GM19239 (cell line): ENCODE measurements at regions not wholly inside any gene's neighbourhood (a gene's known extent, or its start where the extent isn't known, plus 50 kb on each side); places are given as distances from the start of the nearest gene placed in this dataset.

Source experiments
- DNase-seq: peaks from one replicate; pipeline ENCODE4 v3.0.0; 2011; ENCODE audit warnings: low spot score; ENCODE audit not compliant: insufficient read length
- FAIRE-seq: peaks from 2 replicates; lab custom pipeline; 2011; peaks lifted over from hg19 to GRCh38; lab: Jason Lieb, UNC

GRCh38 chr11:133699071-133699470 lies 146.2 kb downstream of the SPATA19 start:
- DNase-seq, result no peak
- FAIRE-seq, result no peak

GRCh38 chr11:133698654-133699053 lies 146.7 kb downstream of the SPATA19 start:
- no peak for FAIRE-seq

GRCh38 chr11:133697603-133698180 lies 147.6 kb downstream of the SPATA19 start:
- no peak for DNase-seq
- FAIRE-seq, result no peak

More at GRCh38 chr11:133698654-133699053, 146.7 kb downstream of the SPATA19 start:
- DNase-seq, result no peak

- DNase-seq, result no peak
- no peak for FAIRE-seq
These were observed 148.2 kb downstream of the SPATA19 start for GRCh38 chr11:133697161-133697560.

- no peak for DNase-seq
- no peak for FAIRE-seq
These were observed 149.9 kb downstream of the SPATA19 start for GRCh38 chr11:133695387-133695786.

- DNase-seq, result no peak
- no peak for FAIRE-seq
These were observed 150.6 kb downstream of the SPATA19 start for GRCh38 chr11:133694701-133695100.

- FAIRE-seq (no peak), DNase-seq (no peak)
These were observed 152.2 kb downstream of the SPATA19 start for GRCh38 chr11:133693110-133693509.

- no peak for DNase-seq
- FAIRE-seq, result no peak
These were observed 153.0 kb downstream of the SPATA19 start for GRCh38 chr11:133692126-133692934.

GRCh38 chr11:133687781-133688180 lies 155.5 kb upstream of the OPCML start:
- DNase-seq, result no peak
- FAIRE-seq, result no peak

GRCh38 chr11:133681901-133682300 lies 149.6 kb upstream of the OPCML start:
- no peak for FAIRE-seq
- DNase-seq, result no peak

GRCh38 chr11:133679896-133680295 lies 147.6 kb upstream of the OPCML start:
- DNase-seq, result no peak
- FAIRE-seq, result no peak

GRCh38 chr11:133678191-133678590 lies 145.9 kb upstream of the OPCML start:
- DNase-seq (no peak), FAIRE-seq (no peak)

GRCh38 chr11:133677387-133677786 lies 145.1 kb upstream of the OPCML start:
- no peak for DNase-seq
- FAIRE-seq, result no peak

- DNase-seq (no peak), FAIRE-seq (no peak)
These were observed 144.0 kb upstream of the OPCML start for GRCh38 chr11:133676265-133676664.

- FAIRE-seq (no peak), DNase-seq (no peak)
These were observed 137.2 kb upstream of the OPCML start for GRCh38 chr11:133669371-133670053.

- FAIRE-seq (no peak), DNase-seq (no peak)
These were observed 131.1 kb upstream of the OPCML start for GRCh38 chr11:133663135-133663985.

GRCh38 chr11:133661846-133662245 lies 129.5 kb upstream of the OPCML start:
- FAIRE-seq (no peak), DNase-seq (no peak)

- DNase-seq (no peak), FAIRE-seq (no peak)
These were observed 127.9 kb upstream of the OPCML start for GRCh38 chr11:133660202-133660568.

GRCh38 chr11:133659538-133660201 lies 127.4 kb upstream of the OPCML start:
- no peak for FAIRE-seq
- DNase-seq, result peak; percentile 13

GRCh38 chr11:133657054-133657453 lies 124.8 kb upstream of the OPCML start:
- no peak for DNase-seq
- no peak for FAIRE-seq
